HG02678 (cell line): ENCODE measurements at regions not wholly inside any gene's neighbourhood (a gene's known extent, or its start where the extent isn't known, plus 50 kb on each side); places are given as distances from the start of the nearest gene placed in this dataset.
"Not testable (repeated sequence)": the region's sequence is repeated elsewhere in the genome, so short reads cannot be mapped to it uniquely, and the experiment has no call there.

ENCODE experiments used
- ATAC-seq: cut with Tn5 transposase; IDR thresholded peaks from one replicate; pipeline ENCODE4 v1.9.1; 2021; ENCODE audit warnings: mild to moderate bottlenecking, moderate library complexity; ENCODE audit not compliant: unreplicated experiment

DNA sequence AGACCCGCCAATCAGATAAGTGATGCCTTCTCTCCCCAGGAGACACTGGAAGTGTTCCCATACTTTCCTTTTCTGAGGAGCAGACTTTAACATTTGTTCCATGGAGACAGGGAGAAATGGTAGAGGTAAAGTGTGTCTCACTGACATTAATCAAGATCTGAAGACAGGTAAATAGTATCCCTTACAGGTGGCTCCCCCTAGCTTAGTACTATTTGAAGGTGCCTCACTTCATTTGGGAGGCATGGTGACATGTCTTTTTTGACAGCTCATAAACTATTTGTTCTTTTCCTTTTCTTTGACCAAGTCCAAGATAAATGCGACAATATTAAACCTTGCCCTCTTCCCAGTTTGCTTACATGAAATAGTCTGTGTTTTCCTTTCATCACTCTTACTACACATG lies 485.6 kb upstream of the IL12A start:
- no peak for ATAC-seq

- not testable (repeated sequence) for ATAC-seq
These were observed 477.6 kb upstream of the IL12A start for GRCh38 chr3:159510988-159511387.

DNA sequence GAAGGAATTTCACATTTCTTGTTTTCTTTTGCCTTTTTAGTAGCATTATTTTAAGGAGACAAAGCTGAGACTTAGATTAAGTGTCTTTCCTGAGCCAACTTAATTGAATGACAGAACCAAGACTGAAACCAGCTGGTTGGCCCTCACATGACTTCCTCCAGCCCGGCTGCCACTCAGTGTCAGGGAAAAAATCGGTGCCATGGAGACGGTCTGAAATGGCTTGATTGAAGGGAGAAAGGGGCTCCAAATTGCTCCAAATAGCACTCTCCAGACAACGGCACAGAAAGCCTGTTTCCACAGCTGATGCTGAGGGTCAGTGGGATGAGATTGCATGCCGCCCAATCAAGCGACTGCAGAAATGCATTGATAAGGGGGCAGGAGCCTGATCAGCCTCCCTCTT lies 475.2 kb upstream of the IL12A start:
- no peak for ATAC-seq

DNA sequence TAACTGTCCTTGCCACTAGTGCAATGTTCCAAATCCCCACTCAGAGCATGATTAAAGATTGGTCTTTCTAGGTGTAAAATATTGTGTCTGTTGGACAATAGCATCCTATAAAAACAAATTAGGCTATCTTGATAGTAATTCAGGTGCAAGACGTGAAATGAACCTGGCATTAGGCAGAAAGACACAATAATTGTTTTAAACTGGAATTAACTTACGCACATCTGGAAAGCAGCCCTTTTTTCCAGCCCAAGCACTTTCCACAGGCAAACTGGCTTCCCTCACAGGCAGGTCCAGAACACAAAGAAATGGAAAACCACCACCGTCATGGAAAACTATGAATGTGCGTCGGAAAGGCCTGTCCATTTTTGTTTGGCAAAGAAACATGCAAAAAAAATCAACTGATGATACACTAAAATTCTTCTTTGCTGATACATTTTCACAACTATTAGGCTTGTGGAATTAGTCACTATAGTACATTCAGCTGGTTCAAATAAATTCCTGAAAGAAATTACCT lies 474.7 kb upstream of the IL12A start:
- no peak for ATAC-seq

DNA sequence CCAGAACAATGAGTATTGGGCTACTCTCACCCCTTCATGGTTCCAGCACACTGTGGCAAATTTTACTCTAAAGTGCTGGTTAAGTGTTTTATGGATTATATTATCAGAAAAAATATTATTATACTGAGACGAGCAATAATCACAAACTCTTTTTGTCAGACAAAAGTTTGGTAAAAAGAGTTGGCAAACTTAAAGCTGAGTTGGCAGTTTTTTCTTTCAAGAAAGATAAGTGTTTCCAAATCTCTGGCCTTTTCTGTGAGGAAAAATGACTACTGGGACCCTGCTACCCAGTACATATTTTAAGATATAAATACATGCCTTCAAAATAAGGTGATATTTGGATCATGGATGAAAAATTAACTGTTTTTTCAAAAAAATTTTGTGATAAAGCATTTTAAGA lies 471.5 kb upstream of the IL12A start:
- ATAC-seq, result no peak

DNA sequence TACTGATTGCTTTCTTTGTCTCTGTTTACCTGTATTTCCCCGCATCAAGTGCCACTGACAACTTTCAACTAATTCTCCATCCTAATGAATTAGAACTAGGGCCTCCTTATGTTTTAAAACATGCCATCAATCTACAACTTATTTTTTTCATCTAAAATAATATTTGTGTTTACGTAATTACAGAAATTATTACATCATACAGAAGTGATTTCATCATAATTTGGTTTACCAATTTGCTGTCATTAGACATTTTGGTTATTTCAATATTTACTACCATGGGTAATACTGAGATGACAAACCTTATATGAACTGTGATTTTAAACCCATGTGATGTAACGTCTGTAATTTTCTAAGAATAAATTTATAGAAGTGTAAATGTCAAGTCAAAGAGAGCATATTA lies 468.0 kb upstream of the IL12A start:
- no peak for ATAC-seq

DNA sequence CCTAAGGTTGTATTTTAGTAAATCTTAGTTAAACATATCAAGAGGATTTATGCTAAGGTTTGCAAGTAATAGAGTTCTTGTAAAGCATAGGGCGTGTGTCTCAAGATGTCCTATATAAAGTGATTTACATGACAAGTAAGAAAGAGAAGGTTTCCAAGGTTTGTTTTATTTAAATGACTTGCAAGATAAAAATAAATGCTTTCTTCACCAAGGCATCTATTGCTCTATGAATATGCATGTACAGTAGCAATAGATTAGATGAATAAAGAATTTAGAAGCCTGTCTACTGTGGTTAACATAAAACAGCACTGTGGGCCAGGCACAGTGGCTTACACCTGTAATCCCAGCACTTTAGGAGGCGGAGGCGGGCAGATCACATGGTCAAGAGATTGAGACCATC lies 466.4 kb upstream of the IL12A start:
- no peak for ATAC-seq

DNA sequence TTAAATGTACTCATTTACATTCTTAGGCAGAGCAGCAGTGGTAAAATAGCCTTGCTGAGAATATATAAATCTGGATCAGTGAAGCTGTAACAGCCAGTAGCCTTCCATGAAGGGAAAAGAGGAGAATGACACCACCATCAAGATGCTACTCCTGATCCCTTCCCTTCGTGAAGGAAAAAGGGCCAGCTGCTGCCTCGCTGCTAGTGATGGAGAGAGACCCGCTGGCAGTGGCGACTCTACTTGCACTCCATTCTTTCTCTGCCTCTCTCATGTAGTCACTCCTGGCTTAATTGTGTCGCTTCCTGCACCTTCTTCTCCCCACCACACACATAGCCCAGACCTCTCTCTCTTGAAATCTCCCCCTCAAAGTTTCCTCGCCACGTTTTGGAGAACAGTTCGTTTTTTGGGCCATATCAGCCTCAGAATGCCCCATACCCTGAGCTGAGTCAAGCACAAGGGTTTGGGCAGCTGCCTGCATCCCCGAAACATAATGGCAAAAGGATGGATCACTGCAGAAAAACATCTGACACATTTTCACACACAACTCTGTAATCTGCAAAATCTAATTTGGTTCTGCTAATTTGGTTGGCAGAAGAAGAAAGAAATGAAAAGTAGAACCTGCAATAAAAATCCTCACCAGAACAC lies 460.3 kb upstream of the IL12A start:
- ATAC-seq, result no peak

DNA sequence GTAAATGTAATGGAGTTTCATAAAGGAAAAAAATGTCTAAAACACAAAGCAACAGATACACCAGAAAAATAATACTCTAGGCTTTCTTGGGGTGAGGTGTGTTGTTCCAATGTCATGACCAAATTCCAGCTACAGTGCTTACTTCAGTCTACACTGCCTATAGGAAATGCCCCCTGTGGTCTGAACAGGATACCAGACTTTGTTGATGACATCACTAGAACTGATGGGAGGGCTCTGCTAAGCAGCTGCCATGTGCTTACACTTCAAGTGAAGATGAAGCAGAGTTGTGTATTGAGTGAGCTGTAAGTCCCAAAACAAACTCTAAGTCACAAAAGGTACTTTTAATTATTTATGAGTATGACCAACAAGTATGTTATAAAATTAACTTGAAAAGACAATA lies 456.1 kb upstream of the IL12A start:
- no peak for ATAC-seq

GRCh38 chr3:159534496-159534895 lies 454.1 kb upstream of the IL12A start:
- ATAC-seq, result no peak

- ATAC-seq, result no peak
These were observed 451.8 kb upstream of the IL12A start for GRCh38 chr3:159536876-159537275.

- ATAC-seq, result no peak
These were observed 450.1 kb upstream of the IL12A start for GRCh38 chr3:159538507-159538906.

DNA sequence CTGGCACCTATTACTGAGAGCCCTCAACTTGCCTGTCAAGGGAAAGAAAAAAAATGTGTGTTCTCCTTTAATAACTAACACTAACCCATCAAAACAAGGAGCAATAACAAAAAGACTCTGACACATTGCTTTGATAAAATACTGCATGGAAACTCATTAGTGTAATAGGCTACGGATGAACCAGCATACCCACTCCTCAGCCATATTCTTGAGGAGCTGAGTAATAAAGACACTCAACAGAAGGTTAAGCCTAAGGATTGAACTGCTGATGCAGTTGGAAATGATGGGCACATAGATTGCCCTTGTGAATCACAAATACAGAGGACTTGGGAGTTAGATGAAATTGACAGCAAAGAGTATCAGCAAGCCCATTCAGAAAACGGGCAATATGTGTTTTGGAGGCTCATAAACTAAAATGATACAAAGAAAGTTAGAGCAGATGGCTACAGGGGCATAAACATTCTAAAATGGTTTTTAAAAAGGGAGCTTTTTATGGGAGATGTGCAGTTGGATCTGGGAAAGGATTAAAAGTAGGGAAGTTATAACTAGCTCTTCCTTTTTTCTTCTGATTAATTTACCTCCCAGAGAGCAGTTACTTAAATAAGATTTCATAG lies 447.6 kb upstream of the IL12A start:
- no peak for ATAC-seq

DNA sequence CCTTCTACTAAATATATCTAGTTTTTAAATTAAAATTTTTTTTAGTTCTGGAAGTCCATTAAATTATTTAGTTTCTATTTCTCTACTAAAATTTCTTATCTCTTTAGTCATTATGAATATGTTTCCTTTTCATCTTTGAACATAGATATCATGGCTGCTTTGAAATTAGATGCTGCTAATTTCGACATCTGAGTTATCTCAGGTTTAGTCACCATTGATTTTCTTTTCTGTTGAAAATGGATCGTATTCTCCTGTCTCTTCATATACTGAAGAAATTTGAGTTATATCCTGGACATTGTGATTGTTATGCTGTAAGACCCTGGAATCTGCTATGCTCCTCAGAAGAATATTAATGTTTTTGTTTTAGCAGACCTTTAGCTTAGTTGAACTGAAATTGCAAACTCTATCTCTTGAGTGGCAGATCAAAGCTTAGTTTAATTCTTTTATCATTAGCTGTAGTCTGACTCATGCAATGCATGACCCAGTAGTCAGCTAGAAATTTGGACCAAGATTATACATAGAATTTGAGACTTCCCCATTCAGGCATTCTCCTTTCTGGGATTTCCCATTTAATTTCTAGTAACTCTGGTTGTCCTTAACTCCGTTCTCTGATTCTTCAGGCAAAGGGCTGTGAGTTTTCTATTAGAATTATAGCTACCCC lies 439.8 kb upstream of the IL12A start:
- no peak for ATAC-seq

DNA sequence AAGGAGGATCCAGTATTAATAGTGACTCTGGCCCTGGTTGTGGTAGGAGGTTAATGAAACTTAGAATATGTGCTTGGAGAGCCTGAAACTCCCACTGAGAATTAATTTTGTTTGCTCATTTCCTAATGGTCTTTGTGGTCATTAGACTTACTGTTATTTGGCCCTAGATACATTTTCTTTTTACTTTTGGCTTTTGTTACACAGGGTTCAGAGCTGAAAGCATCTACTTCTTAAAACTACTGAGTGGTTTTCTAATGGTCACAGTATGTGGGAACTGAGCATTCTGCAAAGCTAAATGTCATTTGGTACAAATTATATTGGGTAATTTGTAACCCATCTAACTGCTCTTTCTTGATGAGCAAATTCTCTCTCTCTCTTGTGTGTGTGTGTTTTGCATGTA lies 433.4 kb upstream of the IL12A start:
- ATAC-seq, result no peak

DNA sequence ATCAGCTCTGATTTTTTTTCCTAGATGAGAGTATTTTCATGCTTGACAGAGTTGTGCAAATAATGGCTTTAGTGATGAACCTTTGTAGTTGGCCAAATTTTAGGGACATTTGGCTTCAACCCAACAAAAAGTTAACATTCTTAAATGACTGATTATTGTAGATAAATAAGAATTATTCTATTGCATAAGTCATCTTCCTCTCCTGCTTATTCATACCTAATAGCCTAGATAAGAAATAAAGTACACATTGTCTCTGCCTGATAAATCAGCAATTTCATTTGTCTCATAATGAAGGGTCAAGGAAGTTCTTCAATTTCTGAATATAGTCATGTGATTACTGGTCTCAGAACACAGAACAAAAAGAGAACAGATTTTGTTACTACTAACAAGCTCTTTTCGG lies 428.9 kb upstream of the IL12A start:
- no peak for ATAC-seq

DNA sequence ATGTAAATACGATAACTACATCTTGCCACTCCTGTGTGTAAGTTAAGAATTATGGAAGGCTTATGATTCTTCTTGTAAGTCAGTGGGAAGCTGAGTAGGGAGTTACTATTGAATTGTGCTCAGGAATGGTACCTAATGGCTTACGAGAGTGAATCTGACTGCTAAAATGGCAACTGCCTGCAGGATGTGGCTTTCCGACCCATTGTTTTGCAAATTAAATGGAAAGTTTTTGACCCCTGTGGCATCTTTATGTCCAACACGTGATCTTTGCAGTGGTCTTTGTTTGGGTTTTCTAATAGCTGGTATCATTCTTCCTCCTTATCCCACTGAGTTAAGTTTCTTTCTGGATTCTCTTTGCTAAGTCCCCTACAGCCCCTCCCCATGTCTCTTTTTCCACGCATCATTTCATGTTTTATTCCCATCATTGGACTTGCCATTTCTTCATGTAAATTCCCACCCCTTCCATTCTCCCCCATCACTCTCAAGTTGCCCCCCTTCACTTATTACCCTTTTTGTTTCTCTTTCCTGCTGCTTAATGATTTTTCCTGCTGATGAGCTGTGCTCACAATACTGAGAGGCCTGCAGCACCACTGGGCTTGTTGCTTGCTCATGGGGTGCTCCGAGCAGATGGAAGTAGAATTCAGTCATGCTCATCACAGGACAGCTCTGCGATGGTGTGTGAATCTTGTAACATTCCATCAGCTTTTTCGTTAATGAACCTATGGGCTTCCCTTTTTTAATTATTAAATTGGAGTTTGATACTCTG lies 428.2 kb upstream of the IL12A start:
- ATAC-seq, result no peak

DNA sequence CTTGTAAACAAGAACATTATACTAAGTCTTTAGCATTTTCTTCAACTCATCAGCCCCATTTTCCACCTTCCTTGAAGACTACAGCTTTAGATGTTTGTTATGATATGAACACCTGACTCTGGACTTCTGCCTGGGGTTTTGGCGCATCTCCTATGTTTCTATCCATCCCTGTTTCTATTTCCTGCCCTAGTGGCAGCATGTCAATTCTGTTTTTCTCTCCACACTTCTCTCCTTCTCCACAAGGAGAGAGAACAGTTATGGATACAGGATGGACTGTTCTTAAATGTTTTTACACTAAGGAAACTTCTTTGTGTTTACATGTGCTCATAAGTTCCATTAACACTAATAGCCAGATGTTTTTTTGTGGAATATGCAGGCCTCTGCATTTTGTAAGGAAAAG lies 423.3 kb upstream of the IL12A start:
- no peak for ATAC-seq

- ATAC-seq, result no peak
These were observed 405.0 kb upstream of the IL12A start for GRCh38 chr3:159583662-159584061.

DNA sequence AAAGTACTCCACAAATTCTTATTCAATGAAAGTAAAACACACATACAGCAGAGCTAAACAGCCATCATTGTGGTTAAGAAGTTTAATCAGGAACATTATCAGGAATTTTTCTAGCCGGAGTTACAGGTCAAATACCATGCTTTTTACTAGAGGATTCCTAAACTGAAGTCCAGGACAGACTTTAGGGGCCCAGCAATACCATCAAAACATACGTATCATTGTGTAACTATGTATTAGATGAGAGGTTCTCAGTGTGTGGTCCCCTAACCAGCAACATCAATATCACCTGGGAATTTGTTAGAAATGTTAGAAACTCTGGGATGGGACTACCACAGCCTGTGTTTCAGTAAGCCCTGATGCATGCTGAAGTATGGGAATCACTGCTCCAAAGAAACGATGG lies 404.2 kb upstream of the IL12A start:
- no peak for ATAC-seq

GRCh38 chr3:159586571-159587202 lies 401.9 kb upstream of the IL12A start:
- ATAC-seq, result no peak
